KMS-11 (cell line): ENCODE measurements at regions not wholly inside any gene's neighbourhood (a gene's known extent, or its start where the extent isn't known, plus 50 kb on each side); places are given as distances from the start of the nearest gene placed in this dataset.

Experiments used
- H2AFZ ChIP-seq: fragments of 200-600 bp; sonication (generic); 2 replicates; pipeline ENCODE4 v1.6.1; 2016; ENCODE audit warnings: antibody characterized with exemption, mixed run types, low read depth
- H3K27ac ChIP-seq: fragments of 200-600 bp; sonication (generic); 2 replicates; pipeline ENCODE4 v1.6.1; 2016; ENCODE audit warnings: mild to moderate bottlenecking, mixed run types
- H3K27me3 ChIP-seq: fragments of 200-600 bp; sonication (generic); 2 replicates; pipeline ENCODE4 v1.6.1; 2017; ENCODE audit warnings: mild to moderate bottlenecking, low read depth, mixed run types, moderate library complexity; ENCODE audit not compliant: insufficient read depth
- H3K36me3 ChIP-seq: fragments of 200-600 bp; sonication (generic); 2 replicates; pipeline ENCODE4 v1.6.1; 2017; ENCODE audit warnings: mild to moderate bottlenecking, mixed run types; ENCODE audit not compliant: insufficient read depth
- H3K4me1 ChIP-seq: fragments of 200-600 bp; sonication (generic); 2 replicates; pipeline ENCODE4 v1.6.1; 2016; ENCODE audit warnings: mild to moderate bottlenecking, low read depth, mixed run types; ENCODE audit not compliant: poor library complexity, severe bottlenecking
- H3K4me2 ChIP-seq: fragments of 200-600 bp; sonication (generic); 2 replicates; pipeline ENCODE4 v1.7.0; 2016; ENCODE audit warnings: mild to moderate bottlenecking, mixed run types
- H3K4me3 ChIP-seq: fragments of 200-600 bp; sonication (generic); IDR thresholded peaks from 2 replicates; pipeline ENCODE4 v1.6.1; 2017; ENCODE audit warnings: low read depth, low read length, mixed read lengths; ENCODE audit not compliant: insufficient read depth
- H3K79me2 ChIP-seq: fragments of 200-600 bp; sonication (generic); 2 replicates; pipeline ENCODE4 v1.6.1; 2016; ENCODE audit warnings: low read depth, mixed run types; ENCODE audit not compliant: insufficient read depth
- H3K9ac ChIP-seq: fragments of 200-600 bp; sonication (generic); 2 replicates; pipeline ENCODE4 v1.6.1; 2016; ENCODE audit warnings: mild to moderate bottlenecking, mixed run types
- H4K20me1 ChIP-seq: fragments of 200-600 bp; sonication (generic); 2 replicates; pipeline ENCODE4 v1.6.1; 2016; ENCODE audit warnings: mild to moderate bottlenecking, mixed run types; ENCODE audit not compliant: insufficient read depth
- CTCF ChIP-seq: fragments of 200-600 bp; sonication (generic); conservative IDR thresholded peaks from 2 replicates; pipeline ENCODE4 v1.6.1; 2017; ENCODE audit warnings: low read depth, mild to moderate bottlenecking, antibody characterized with exemption, low read length, moderate library complexity, mixed read lengths

DNA sequence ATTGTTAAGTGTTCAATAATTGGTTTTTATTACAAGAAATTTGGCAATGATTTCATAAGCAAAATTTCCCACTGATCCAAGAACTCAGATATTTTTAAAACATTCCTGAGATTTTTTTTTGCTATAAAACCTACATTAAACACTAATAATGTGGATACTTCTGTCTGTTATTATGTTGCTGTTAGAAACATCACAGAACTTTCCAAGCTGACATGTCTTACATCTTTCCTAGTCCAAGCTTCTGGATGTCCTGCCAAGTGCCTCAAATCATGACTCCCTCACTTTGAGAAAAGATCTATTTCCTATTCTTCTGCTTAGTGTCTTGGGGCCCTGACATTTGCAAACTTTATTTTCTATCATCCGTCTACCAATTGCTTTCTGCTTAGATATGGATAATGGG is 110.8 kb downstream of the RFPL4B start:
- no peak overlapping the region for H3K27ac ChIP-seq
- H4K20me1 ChIP-seq = no peaks in the 10 kb centered on the region
- TF ChIP-seq CTCF = no peak
- H3K4me2 ChIP-seq = no peak overlapping the region
- no peaks in the 10 kb centered on the region for H3K4me1 ChIP-seq
- no peaks in the 10 kb centered on the region for H3K36me3 ChIP-seq
- H3K4me3 ChIP-seq = no peak overlapping the region
- H3K79me2 ChIP-seq = no peaks in the 10 kb centered on the region
- no peak overlapping the region for H3K9ac ChIP-seq
- H2AFZ ChIP-seq = no peak overlapping the region
- H3K27me3 ChIP-seq = no peaks in the 10 kb centered on the region

GRCh38 chr6:112459758-112460304 is 112.7 kb downstream of the RFPL4B start:
- Histone ChIP-seq H3K27ac (no peak overlapping the region), H3K4me3 (no peak overlapping the region), H3K4me1 (no peaks in the 10 kb centered on the region), H3K79me2 (no peaks in the 10 kb centered on the region), H3K9ac (no peak overlapping the region), H3K36me3 (no peaks in the 10 kb centered on the region), H2AFZ (no peak overlapping the region), H3K27me3 (no peaks in the 10 kb centered on the region), H3K4me2 (no peak overlapping the region), H4K20me1 (no peaks in the 10 kb centered on the region)
- TF ChIP-seq CTCF = no peak

- H2AFZ ChIP-seq = no peak overlapping the region
- no peak overlapping the region for H3K27ac ChIP-seq
- H3K4me1 ChIP-seq = no peaks in the 10 kb centered on the region
- no peaks in the 10 kb centered on the region for H3K27me3 ChIP-seq
- H3K9ac ChIP-seq = no peak overlapping the region
- H3K4me3 ChIP-seq = no peak overlapping the region
- H4K20me1 ChIP-seq = no peaks in the 10 kb centered on the region
- no peak overlapping the region for H3K4me2 ChIP-seq
- H3K79me2 ChIP-seq = no peaks in the 10 kb centered on the region
- no peak for TF ChIP-seq CTCF
- no peaks in the 10 kb centered on the region for H3K36me3 ChIP-seq
Measured at GRCh38 chr6:112464901-112465665, 118.0 kb downstream of the RFPL4B start.

DNA sequence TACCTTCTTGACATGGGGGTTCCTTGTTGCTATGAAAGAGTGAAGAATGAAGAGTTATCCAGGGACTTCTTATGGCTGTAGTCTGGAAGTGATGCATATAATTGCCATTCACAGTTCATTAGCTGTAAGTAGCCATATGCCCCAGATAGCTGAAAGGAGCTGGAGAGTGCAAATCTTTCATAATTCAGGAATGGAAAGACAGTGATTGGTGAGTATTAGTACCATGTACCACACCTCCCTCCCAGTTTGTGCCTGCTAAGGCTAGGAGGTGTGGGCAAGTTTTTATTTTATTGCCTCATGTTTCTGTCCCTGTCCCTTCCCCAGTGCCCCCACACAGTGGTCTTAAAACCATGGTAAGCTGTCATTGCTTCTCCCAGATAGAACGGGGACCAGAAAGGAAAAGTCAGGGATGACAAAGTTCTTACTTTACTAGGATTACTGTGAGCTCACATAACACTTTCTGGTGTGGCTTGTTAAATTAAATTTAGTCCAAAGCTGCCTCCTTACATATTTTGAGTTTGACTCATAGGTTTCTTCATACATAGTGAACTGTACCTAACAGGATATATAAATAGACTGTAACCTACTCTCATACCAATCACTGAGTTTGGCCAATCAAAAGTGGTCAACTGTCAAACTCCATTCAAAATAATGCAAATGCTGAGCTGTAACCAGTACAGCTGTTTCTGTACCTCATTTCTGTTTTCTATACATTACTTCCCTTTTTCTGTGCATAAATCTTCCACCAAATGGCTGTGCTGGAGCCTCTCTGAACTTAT is 119.4 kb downstream of the RFPL4B start:
- Histone ChIP-seq H3K27ac (no peak overlapping the region), H3K4me3 (no peak overlapping the region), H3K27me3 (no peaks in the 10 kb centered on the region), H3K36me3 (no peaks in the 10 kb centered on the region), H3K4me1 (no peaks in the 10 kb centered on the region), H3K4me2 (no peak overlapping the region), H3K79me2 (no peaks in the 10 kb centered on the region), H4K20me1 (no peaks in the 10 kb centered on the region), H3K9ac (no peak overlapping the region), H2AFZ (no peak overlapping the region)
- no peak for TF ChIP-seq CTCF
